IMR-90 (cell line): ENCODE measurements at regions not wholly inside any gene's neighbourhood (a gene's known extent, or its start where the extent isn't known, plus 50 kb on each side); places are given as distances from the start of the nearest gene placed in this dataset.
A peak's percentile ranks its signal among the peaks of the same experiment; 100 is the strongest.

ENCODE experiments used
- ATAC-seq: fragments of 200-7000 bp; cut with Tn5 transposase; 2 replicates; pipeline ENCODE4 v1.9.1; 2020; ENCODE audit warnings: low read depth, mild to moderate bottlenecking, moderate library complexity
- BruUV-seq: library from RNA; stranded (reverse); fragments of 400-500 nt; replicated peaks from 2 replicates; lab custom pipeline; 2021; lab: Mats Ljungman, UMichigan
- CTCF ChIA-PET: fragments of 300-600 bp; formaldehyde crosslinking; extraction: SDS; loops from one replicate; lab custom pipeline; 2021; ENCODE audit warnings: antibody characterized with exemption; lab: Yijun Ruan, JAX
- POLR2A ChIA-PET: fragments of 300-600 bp; sonication (Branson Sonifier 250); formaldehyde crosslinking; loops from one replicate; lab custom pipeline; 2022; ENCODE audit warnings: antibody characterized with exemption; ENCODE audit not compliant: unreplicated experiment; lab: Charles Lee
- DNase-seq: peaks from one replicate; pipeline ENCODE4 v3.0.0; 2013
- H2AFZ ChIP-seq: replicated peaks from 2 replicates; pipeline ENCODE3; 2013; ENCODE audit warnings: low read length, mild to moderate bottlenecking; ENCODE audit not compliant: poor library complexity
- H2AK5ac ChIP-seq: 2 replicates; pipeline ENCODE4 v1.6.1; 2013; ENCODE audit warnings: low read depth, low read length, inconsistent platforms
- H2AK9ac ChIP-seq: replicated peaks from 2 replicates; pipeline ENCODE3; 2013; ENCODE audit warnings: mild to moderate bottlenecking, low read depth, low read length, moderate library complexity; ENCODE audit not compliant: poor library complexity
- H2BK120ac ChIP-seq: 2 replicates; pipeline ENCODE4 v1.6.1; 2013; ENCODE audit warnings: low read depth, low read length, inconsistent platforms
- H2BK15ac ChIP-seq: 3 replicates; pipeline ENCODE4 v1.6.1; 2013; ENCODE audit warnings: low read depth, low read length, inconsistent platforms
- H2BK20ac ChIP-seq: 2 replicates; pipeline ENCODE4 v1.6.1; 2013; ENCODE audit warnings: low read depth, mild to moderate bottlenecking, inconsistent platforms, low read length, moderate library complexity
- H2BK5ac ChIP-seq: 2 replicates; pipeline ENCODE4 v1.6.1; 2013; ENCODE audit warnings: mild to moderate bottlenecking, low read depth, low read length, inconsistent platforms; ENCODE audit not compliant: poor library complexity, severe bottlenecking
- H3K14ac ChIP-seq: replicated peaks from 2 replicates; pipeline ENCODE4 v1.6.1; 2013; ENCODE audit warnings: low read depth, low read length, inconsistent platforms
- H3K18ac ChIP-seq: 2 replicates; pipeline ENCODE4 v1.6.1; 2013; ENCODE audit warnings: low read depth, low read length, control low read depth
- H3K23ac ChIP-seq: 2 replicates; pipeline ENCODE4 v1.6.1; 2013; ENCODE audit warnings: low read depth, low read length, inconsistent platforms
- H3K27ac ChIP-seq: 2 replicates; pipeline ENCODE4 v1.5.1; 2013; ENCODE audit warnings: mild to moderate bottlenecking, control low read depth, low read length; ENCODE audit not compliant: insufficient read depth
- H3K27me3 ChIP-seq: 2 replicates; pipeline ENCODE4 v1.6.1; 2013; ENCODE audit warnings: low read length; ENCODE audit not compliant: control insufficient read depth, insufficient read depth
- H3K36me3 ChIP-seq: 2 replicates; pipeline ENCODE4 v1.6.1; 2013; ENCODE audit warnings: low read length, mixed read lengths; ENCODE audit not compliant: control insufficient read depth, insufficient read depth
- H3K4ac ChIP-seq: 2 replicates; pipeline ENCODE4 v1.6.1; 2013; ENCODE audit warnings: low read depth, low read length, inconsistent platforms
- H3K4me1 ChIP-seq: 2 replicates; pipeline ENCODE4 v1.6.1; 2013; ENCODE audit warnings: low read length, mixed read lengths; ENCODE audit not compliant: control insufficient read depth, insufficient read depth
- H3K4me2 ChIP-seq: 2 replicates; pipeline ENCODE4 v1.6.1; 2013; ENCODE audit warnings: low read depth, mild to moderate bottlenecking, control low read depth, low read length, moderate library complexity
- H3K4me3 ChIP-seq: 2 replicates; pipeline ENCODE4 v1.5.1; 2013; ENCODE audit warnings: low read depth, mild to moderate bottlenecking, control low read depth, low read length, moderate library complexity; ENCODE audit not compliant: insufficient read depth
- H3K56ac ChIP-seq: 2 replicates; pipeline ENCODE4 v1.6.1; 2013; ENCODE audit warnings: low read length, inconsistent platforms; ENCODE audit not compliant: insufficient read depth; ENCODE audit errors: extremely low read depth
- H3K79me1 ChIP-seq, 2 experiments: 2 replicates each; pipeline ENCODE4 v1.6.1; 2013; ENCODE audit warnings: low read length in 2 of 2, inconsistent platforms in 1 of 2, low read depth in 1 of 2
- H3K9ac ChIP-seq: 2 replicates; pipeline ENCODE4 v1.6.1; 2013; ENCODE audit warnings: low read depth, low read length, control low read depth
- H3K9me1 ChIP-seq: 2 replicates; pipeline ENCODE4 v1.6.1; 2013; ENCODE audit warnings: low read length, inconsistent platforms; ENCODE audit not compliant: insufficient read depth
- H3K9me3 ChIP-seq: 2 replicates; pipeline ENCODE4 v1.6.1; 2013; ENCODE audit warnings: low read length; ENCODE audit not compliant: control insufficient read depth, insufficient read depth
- H4K20me1 ChIP-seq: 2 replicates; pipeline ENCODE4 v1.6.1; 2013; ENCODE audit warnings: low read length, inconsistent platforms; ENCODE audit not compliant: insufficient read depth
- H4K5ac ChIP-seq: 2 replicates; pipeline ENCODE4 v1.6.1; 2013; ENCODE audit warnings: mild to moderate bottlenecking, low read depth, low read length, control low read depth
- H4K8ac ChIP-seq, 2 experiments: 2 replicates each; pipeline ENCODE4 v1.6.1; 2013; ENCODE audit warnings: low read depth in 2 of 2, low read length in 2 of 2, control low read depth in 1 of 2, inconsistent platforms in 1 of 2
- H4K91ac ChIP-seq: 2 replicates; pipeline ENCODE4 v1.6.1; 2013; ENCODE audit warnings: low read depth, low read length, inconsistent platforms; ENCODE audit not compliant: insufficient read depth
- CTCF ChIP-seq: conservative IDR thresholded peaks from 2 replicates; pipeline ENCODE4 v1.5.1; 2012; ENCODE audit warnings: mild to moderate bottlenecking, low read depth, low read length, improper control_type of control experiment
- RAD21 ChIP-seq: IDR thresholded peaks from 2 replicates; pipeline ENCODE4 v1.6.1; 2012; ENCODE audit warnings: low read length, improper control_type of control experiment
- RCOR1 ChIP-seq: IDR thresholded peaks from 2 replicates; pipeline ENCODE4 v1.6.1; 2012; ENCODE audit warnings: mild to moderate bottlenecking, low read length, improper control_type of control experiment; ENCODE audit not compliant: insufficient replicate concordance
- SMC3 ChIP-seq: fragments of 150-350 bp; IDR thresholded peaks from 2 replicates; pipeline ENCODE4 v1.6.1; 2016; ENCODE audit warnings: low read depth, mild to moderate bottlenecking, antibody characterized with exemption, low read length, moderate library complexity
- WGBS, 2 experiments: methylation state at CpG; one replicate each; pipeline versions ENCODE4 v1.1.5 to v1.1.7; 2013; ENCODE audit warnings: missing lambda C conversion rate in 2 of 2; ENCODE audit not compliant: insufficient read length in 1 of 2; ENCODE audit errors: extremely low coverage in 2 of 2; 5-methylcytosine and 5-hydroxymethylcytosine counted together
- dilution Hi-C: fragments of 300-500 bp; cut with HindIII; formaldehyde crosslinking; loops from one replicate; pipeline ENCODE4 v1.14.3; 2018; ENCODE audit warnings: low sequenced_read_pairs; ENCODE audit not compliant: unreplicated experiment
- in situ Hi-C: fragments of 300-500 bp; cut with MboI; formaldehyde crosslinking; loops from 3 replicates; pipeline ENCODE4 v1.14.3; 2019; ENCODE audit warnings: low sequenced_read_pairs, inconsistent platforms, mixed read lengths
- intact Hi-C: fragments of 100-400 bp; cut with micrococcal nuclease; formaldehyde crosslinking; loops from 2 replicates; pipeline ENCODE4 v1.10.0; 2022

GRCh38 chr14:53412819-53413675 is 259.9 kb upstream of the DDHD1 start:
- Histone ChIP-seq H2AFZ (no peak overlapping the region), H3K4ac (no peak overlapping the region), H2BK15ac (peak overlapping the region; percentile 42; the same call in 2 of the 3 replicates), H3K9ac (no peak overlapping the region), H3K27me3 (no peaks in the 10 kb centered on the region), H3K4me1 (peaks cover 10% of the 10 kb centered on the region), H3K4me3 (no peak overlapping the region), H3K14ac (no peak overlapping the region), H3K56ac (no peak overlapping the region), H4K91ac (no peak overlapping the region), H2BK120ac (peak overlapping the region; percentile 50), H4K5ac (no peak overlapping the region; the same call in 1 of the 2 replicates), H4K20me1 (no peaks in the 10 kb centered on the region), H2AK5ac (peak overlapping the region; percentile 35; the same call in 1 of the 2 replicates), H2BK20ac (no peak overlapping the region), H3K79me1 (no peaks in the 10 kb centered on the region), H3K23ac (no peak overlapping the region), H4K8ac (no peak overlapping the region), H3K18ac (peak overlapping the region; percentile 76), H3K36me3 (no peaks in the 10 kb centered on the region), H3K9me1 (peaks cover 4% of the 10 kb centered on the region), H3K27ac (no peak overlapping the region), H2BK5ac (no peak overlapping the region), H3K9me3 (peaks cover under 1% of the 10 kb centered on the region; the same call in 1 of the 2 replicates), H2AK9ac (no peak overlapping the region), H3K4me2 (no peak overlapping the region)
- ATAC-seq (no peak), DNase-seq (no peak)
- ChIA-PET CTCF (no interaction called here), POLR2A (no interaction called here)
- dilution Hi-C loops: no loop called here
- intact Hi-C loops: no loop called here
- WGBS, 2 experiments: no CpG with 5 or more reads among the region's 1 CpG
- TF ChIP-seq RCOR1: no peak
- peak; percentile 45 for TF ChIP-seq CTCF
- peak; percentile 39 for TF ChIP-seq SMC3
- TF ChIP-seq RAD21: peak; percentile 31
- in situ Hi-C loops: no loop called here
- BruUV-seq: no TSS peak
